GM21367 (cell line): ENCODE measurements at regions not wholly inside any gene's neighbourhood (a gene's known extent, or its start where the extent isn't known, plus 50 kb on each side); places are given as distances from the start of the nearest gene placed in this dataset.

Experiments
- ATAC-seq: cut with Tn5 transposase; IDR thresholded peaks from one replicate; pipeline ENCODE4 v1.9.1; 2021; ENCODE audit not compliant: unreplicated experiment

GRCh38 chr1:219773775-219774174 is 154.6 kb downstream of the SLC30A10 start:
- peak; percentile 100 for ATAC-seq

GRCh38 chr1:219773110-219773509 is 155.2 kb downstream of the SLC30A10 start:
- ATAC-seq = no peak

DNA sequence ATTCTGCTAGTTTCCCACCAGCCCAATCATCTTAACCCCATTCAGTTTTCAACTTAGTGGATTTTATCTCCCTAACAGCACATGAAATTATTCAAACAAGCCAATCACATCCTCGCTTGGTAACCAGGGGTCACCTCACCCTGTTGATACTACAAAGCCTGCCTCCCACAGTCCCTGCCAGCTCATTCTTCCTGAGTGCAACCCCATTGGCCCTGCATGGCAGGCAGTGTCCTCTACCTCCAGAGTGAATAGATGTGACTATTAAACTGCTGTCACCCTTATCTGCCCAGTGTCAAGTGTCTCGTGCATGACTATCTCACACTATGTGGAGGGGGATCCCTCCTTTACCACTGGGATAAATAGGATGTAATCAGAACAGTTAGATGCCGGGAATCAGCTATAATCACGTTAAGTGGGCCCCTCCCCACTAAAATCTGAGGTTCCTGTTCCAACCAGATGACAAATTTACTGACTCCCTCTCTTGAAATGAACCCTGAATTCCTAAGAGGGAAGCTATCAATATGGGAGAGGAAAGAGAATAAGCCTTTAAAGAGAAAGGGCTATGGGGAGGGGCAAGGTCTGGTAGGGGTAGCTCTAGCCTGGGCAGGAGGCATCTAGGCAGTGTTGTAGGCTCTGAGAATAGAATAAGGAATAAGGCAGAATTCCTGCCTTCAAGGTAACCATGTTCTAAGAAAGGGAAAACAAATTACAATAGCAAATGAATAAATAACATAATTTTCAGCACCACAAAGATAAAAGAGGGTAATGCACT is 155.9 kb downstream of the SLC30A10 start:
- no peak for ATAC-seq

GRCh38 chr1:219771080-219771479 is 157.3 kb downstream of the SLC30A10 start:
- ATAC-seq = no peak

- ATAC-seq = no peak
Measured at GRCh38 chr1:219763321-219763720, 150.4 kb upstream of the ZC3H11B start.

GRCh38 chr1:219761208-219761860 is 148.4 kb upstream of the ZC3H11B start:
- ATAC-seq = no peak

- ATAC-seq = no peak
Measured at GRCh38 chr1:219759095-219759494, 146.2 kb upstream of the ZC3H11B start.

- no peak for ATAC-seq
Measured at GRCh38 chr1:219757890-219758289, 145.0 kb upstream of the ZC3H11B start.

DNA sequence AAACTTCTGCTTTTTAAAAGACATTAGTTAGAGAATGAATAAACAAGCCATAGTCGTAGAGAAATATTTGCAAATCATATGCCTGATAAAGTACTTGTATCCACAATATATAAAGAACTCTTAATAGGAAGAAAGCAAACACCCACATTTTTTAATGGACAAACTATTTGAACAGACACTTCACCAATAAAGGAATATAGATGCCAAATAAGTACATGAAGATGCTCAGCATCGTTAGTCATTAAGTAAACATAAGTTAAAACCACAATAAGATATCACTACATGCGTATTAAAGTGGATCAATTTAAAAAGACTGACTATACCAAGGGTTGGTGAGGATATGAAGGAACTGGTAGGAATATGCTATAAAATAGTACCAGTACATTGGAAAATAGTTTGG is 142.3 kb upstream of the ZC3H11B start:
- no peak for ATAC-seq

DNA sequence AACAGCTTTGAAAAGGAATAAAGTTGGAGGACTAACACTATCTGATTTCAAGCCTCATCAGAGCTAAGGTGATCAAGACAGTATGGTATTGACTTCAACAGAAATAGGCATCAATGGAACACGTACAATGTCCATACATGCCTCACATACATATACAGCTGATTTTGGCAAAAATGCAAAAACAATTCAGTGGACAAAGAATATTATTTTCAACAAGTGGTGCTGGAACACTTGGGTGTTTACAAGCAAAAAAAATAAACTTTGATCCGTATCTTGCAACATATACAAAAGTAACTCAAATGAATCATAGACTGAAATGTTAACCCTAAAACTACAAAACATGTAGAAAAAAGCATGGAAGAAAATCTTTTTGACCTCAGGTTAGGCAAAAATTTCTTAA is 141.9 kb upstream of the ZC3H11B start:
- no peak for ATAC-seq

DNA sequence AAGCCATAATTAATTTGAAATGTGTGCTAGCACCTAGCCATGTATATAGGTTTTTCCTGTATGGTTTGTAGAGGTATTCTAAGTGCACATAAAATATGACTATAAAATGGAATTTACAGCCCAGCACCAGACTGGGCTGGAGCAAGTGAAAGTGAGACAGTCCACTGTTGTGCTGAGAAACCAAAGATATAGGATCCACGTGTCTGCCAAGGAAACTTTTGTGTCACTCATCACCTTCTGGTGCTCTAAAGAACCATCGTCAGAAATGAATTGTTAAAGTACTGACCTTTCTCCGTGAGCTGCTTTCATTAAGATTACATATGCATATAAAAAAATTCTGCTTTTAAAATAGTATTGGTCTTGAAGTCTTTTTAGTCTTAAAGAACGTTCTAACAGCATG is 141.0 kb upstream of the ZC3H11B start:
- no peak for ATAC-seq

DNA sequence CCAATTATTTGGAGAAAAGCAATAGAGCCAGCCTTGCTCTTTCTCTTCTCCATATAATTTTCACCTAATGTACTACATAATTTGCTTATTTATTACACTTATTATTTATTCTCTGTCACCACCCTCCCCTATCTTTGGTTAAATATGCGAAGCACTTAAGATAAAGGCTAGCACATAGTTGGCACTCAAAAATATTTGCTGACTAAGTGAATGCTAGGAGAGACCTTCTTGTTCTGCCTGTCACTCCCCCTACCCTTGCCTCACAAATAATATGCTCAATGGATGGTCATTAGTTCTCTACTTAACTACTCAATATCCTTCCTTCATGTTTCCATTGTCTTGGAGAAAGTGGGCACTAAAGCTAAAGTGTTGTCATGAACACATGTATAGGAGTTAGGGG is 139.7 kb upstream of the ZC3H11B start:
- no peak for ATAC-seq

- no peak for ATAC-seq
Measured at GRCh38 chr1:219751870-219752507, 139.1 kb upstream of the ZC3H11B start.

DNA sequence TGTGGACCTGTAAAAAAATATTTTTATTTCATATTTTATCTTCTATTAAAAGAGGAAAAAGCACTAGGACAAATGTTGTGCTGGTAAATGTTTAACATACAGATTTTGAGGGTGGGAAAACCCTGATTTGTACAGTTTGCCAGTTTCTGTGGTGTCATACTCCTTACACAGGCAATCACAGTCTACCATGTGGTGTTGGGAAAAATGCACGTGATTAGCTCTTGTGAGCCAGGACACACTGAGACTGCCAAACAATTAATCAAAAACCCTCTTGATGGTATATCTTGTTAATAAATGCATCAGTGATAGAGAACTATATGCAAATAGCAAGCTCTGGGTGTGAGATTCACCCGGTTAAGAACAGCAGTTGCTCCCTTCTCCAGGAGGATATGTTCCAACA is 136.5 kb upstream of the ZC3H11B start:
- no peak for ATAC-seq

GRCh38 chr1:219746141-219746540 is 133.2 kb upstream of the ZC3H11B start:
- ATAC-seq = no peak

DNA sequence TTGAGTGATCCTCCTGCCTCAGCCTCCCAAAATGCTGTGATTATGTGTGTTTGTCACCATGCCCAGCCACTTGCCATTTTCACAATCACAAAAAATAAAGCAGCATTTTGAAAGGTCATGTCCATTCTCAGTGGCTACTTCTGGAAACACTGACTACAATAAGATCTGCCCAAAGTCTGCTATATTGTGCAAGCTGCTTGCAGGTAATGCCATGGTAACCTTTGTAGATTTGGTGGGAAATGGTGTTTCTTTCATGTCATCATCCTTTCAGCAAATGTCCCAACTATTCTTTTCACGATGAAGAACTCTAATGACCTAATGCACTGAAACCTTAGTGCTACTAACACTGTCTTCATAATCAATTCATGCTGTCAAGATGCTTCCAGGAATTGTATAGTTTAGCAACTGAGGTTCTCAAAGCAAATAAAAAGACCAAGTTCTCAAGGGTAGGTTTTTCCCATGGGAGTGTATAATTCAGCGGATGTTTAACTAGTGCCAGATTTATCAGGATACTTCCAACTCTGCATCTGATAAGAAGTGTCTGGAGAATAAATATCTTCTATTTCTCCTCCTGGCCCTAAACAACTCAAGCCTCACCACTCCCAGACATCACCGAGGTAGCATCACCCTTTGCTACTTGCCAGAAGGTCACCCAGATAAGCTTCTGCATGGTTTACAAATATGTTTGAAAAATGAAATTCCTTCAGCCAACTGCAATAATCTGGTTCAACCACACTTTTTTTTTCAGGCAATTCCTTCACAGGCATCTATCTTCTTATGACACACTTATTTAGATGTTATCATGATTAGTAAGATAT is 132.0 kb upstream of the ZC3H11B start:
- ATAC-seq = no peak

DNA sequence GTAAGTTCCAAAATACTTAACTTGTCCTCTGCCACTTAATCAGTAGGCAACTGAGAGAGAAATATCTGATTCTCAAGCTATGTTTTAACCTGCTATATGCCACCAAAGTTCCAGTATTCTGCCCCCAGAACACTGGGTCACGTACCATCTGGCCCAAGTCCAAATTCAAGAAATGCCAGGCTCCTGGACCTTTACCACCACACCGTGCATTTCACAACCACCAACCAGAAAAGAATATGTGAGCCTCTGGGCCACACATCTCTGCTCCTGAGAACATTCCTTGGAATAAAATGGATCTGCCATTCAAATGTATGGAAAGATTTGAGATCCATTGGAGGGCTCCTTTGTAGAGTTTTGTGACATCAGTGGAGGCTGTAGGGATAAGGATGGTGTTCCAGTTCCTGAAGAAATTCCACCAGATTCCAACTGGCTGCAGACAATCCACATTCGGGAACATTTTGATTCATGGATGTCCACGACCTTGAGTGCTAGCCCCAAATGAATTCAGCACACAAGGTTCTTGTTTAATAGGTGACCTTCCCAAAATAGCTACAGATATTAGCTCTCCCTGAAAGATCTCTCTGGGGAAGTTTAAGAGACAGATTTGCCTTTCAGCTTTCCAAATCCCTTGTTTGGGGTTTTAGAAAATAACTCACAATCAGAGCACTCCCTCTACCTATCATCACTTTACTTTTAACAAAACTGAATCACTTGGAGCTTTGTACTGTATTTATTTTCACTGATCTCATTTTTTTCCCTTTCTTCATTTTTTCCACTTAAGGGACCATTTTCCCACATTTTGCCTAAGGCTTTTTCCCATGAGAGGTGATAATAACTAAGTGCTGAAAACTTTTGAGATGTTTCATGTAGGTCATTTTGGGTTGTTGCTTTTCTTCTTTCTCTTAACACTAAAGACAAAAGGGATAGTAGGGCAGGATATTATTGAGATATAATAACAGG is 128.4 kb upstream of the ZC3H11B start:
- no peak for ATAC-seq

DNA sequence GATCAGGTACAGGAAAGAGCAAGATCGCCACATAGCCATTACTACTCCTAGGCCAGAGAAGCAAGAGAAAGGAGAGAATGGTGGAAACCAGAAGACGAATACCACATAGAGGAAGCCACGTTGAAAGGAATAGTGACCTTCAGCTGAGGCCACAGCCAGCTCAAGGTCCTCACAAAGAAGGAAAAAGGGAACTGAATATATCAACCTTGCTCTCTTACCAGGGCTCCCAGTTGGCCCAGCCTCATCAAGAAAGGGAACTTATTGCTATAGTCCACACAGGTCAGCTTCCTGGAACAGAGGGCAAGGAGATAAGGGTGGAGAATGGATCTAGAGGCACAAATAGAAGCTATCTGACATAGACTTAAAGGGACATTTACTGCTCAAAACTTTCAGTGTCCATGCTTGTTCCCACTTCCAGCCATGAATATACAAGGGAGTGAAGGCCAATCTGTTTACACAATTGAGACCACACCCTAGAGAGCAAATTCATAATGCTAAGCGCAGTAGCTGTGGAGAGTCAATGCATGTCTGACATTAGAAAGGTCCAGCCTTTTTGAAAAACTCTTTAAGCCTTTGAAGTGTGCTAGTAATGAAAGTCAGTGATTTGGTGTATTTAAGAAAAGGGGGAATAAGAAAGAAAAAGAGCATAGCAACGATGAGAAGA is 120.7 kb upstream of the ZC3H11B start:
- no peak for ATAC-seq

- ATAC-seq = no peak
Measured at GRCh38 chr1:219732814-219733491, 120.0 kb upstream of the ZC3H11B start.
